Tibial nerve (tissue), 4 donors: ENCODE measurements at regions not wholly inside any gene's neighbourhood (a gene's known extent, or its start where the extent isn't known, plus 50 kb on each side); places are given as distances from the start of the nearest gene placed in this dataset.

ENCODE experiments used
- DNase-seq, 2 donors: peaks; one replicate each; pipeline ENCODE4 v3.0.0-alpha.2; 2019; ENCODE audit warnings: low spot score in 2 of 2
- H3K27ac ChIP-seq, 4 donors: fragments of 200-600 bp; sonication (generic) in 3 of 4; one replicate each; pipeline ENCODE4 v1.5.1; 2017 to 2019; ENCODE audit warnings: mild to moderate bottlenecking in 1 of 4
- H3K27me3 ChIP-seq, 2 donors: fragments of 200-600 bp; sonication (generic) in 1 of 2; one replicate each; pipeline versions ENCODE4 v1.5.1 to v1.6.0; 2017 to 2019
- H3K36me3 ChIP-seq, 3 donors: fragments of 200-600 bp; sonication (generic); one replicate each; pipeline ENCODE4 v1.5.1; 2018 to 2019
- H3K4me1 ChIP-seq, 4 donors: fragments of 200-600 bp; sonication (generic) in 3 of 4; one replicate each; pipeline ENCODE4 v1.5.1; 2017 to 2019
- H3K4me3 ChIP-seq, 4 donors: fragments of 200-600 bp; sonication (generic) in 3 of 4; one replicate each; pipeline ENCODE4 v1.5.1; 2017 to 2019; ENCODE audit warnings: mild to moderate bottlenecking in 1 of 4, moderate library complexity in 1 of 4
- H3K9me3 ChIP-seq, 4 donors: fragments of 200-600 bp; sonication (generic) in 3 of 4; one replicate each; pipeline ENCODE4 v1.5.1; 2017 to 2019
- EP300 ChIP-seq, 2 donors: sonication (generic); formaldehyde crosslinking; IDR thresholded peaks; one replicate each; pipeline ENCODE4 v1.6.1; 2017; ENCODE audit warnings: antibody characterized with exemption in 2 of 2, mild to moderate bottlenecking in 1 of 2
- POLR2A ChIP-seq, 2 donors: fragments of 450-650 bp; IDR thresholded peaks; one replicate each; pipeline ENCODE4 v1.6.1; 2017; ENCODE audit warnings: antibody characterized with exemption in 2 of 2, mild to moderate bottlenecking in 2 of 2, moderate library complexity in 2 of 2
- WGBS, 2 donors: methylation state at CpG; one replicate each; pipeline ENCODE4 v1.1.5; 2018; 5-methylcytosine and 5-hydroxymethylcytosine counted together
- TF ChIP-seq, protein P1 (sequence below), 5 experiments: fragments of 200-600 bp in 3 of 5; fragments of 450-650 bp in 2 of 5; sonication (generic) in 3 of 5; IDR thresholded peaks; one replicate each; pipeline ENCODE4 v1.5.1; 2016 to 2019; ENCODE audit warnings: antibody characterized with exemption in 5 of 5, mild to moderate bottlenecking in 3 of 5, moderate library complexity in 2 of 5

GRCh38 chr12:29880987-29881386, 97.2 kb upstream of the TMTC1 start:
- Histone ChIP-seq H3K9me3 (peaks cover 0 to 9% (median 0%) of the 10 kb centered on the region in 4 donors), H3K36me3 (no peaks in the 10 kb centered on the region), H3K27me3 (no peaks in the 10 kb centered on the region), H3K4me1 (peaks cover 0 to 12% (median 0%) of the 10 kb centered on the region in 4 donors), H3K4me3 (no peak overlapping the region), H3K27ac (no peak overlapping the region)
- DNase-seq: no peak
- TF ChIP-seq POLR2A (IDR thresholded peaks at IDR 0.05) (no peak), EP300 (IDR thresholded peaks at IDR 0.05) (no peak)
- TF ChIP-seq, protein P1, sequence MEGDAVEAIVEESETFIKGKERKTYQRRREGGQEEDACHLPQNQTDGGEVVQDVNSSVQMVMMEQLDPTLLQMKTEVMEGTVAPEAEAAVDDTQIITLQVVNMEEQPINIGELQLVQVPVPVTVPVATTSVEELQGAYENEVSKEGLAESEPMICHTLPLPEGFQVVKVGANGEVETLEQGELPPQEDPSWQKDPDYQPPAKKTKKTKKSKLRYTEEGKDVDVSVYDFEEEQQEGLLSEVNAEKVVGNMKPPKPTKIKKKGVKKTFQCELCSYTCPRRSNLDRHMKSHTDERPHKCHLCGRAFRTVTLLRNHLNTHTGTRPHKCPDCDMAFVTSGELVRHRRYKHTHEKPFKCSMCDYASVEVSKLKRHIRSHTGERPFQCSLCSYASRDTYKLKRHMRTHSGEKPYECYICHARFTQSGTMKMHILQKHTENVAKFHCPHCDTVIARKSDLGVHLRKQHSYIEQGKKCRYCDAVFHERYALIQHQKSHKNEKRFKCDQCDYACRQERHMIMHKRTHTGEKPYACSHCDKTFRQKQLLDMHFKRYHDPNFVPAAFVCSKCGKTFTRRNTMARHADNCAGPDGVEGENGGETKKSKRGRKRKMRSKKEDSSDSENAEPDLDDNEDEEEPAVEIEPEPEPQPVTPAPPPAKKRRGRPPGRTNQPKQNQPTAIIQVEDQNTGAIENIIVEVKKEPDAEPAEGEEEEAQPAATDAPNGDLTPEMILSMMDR (IDR thresholded peaks at IDR 0.05): no peak
- WGBS, 2 donors: 81 to 83% methylated on average over 3 of the region's 3 CpGs

GRCh38 chr12:29879606-29880308, 96.0 kb upstream of the TMTC1 start:
- Histone ChIP-seq H3K4me1 (peaks cover 0 to 12% (median 0%) of the 10 kb centered on the region in 4 donors), H3K27me3 (no peaks in the 10 kb centered on the region)
- 83 to 88% methylated on average over 4 of the region's 4 CpGs for WGBS, 2 donors

DNA sequence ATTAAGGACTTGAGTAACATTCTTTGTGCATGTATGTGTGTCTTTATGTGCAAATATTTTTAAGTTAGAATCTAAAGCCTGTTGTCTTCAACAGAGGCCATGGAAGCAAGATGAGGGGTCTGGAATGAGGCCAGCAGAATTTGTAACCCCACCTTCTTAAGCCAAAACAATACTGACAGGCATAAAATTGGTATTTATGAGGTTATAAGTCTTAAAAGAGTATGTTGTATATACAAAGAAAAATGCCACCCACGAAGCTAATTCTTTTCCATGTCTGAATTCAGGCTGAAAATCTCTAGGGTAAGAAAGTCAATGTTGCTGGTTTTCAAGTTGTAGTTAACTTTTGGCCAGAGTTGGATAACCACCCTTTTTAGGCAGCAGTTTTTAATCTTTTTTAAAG, 86.2 kb upstream of the TMTC1 start:
- TF ChIP-seq, protein P1 (IDR thresholded peaks at IDR 0.05): no peak
- no peak for TF ChIP-seq EP300 (IDR thresholded peaks at IDR 0.05)
- TF ChIP-seq POLR2A (IDR thresholded peaks at IDR 0.05): no peak
- WGBS, 2 donors: 36 to 38% methylated on average over 1 of the region's 1 CpG

More at GRCh38 chr12:29879606-29880308, 96.0 kb upstream of the TMTC1 start:
- Histone ChIP-seq H3K9me3 (peaks cover 0 to 9% (median 0%) of the 10 kb centered on the region in 4 donors), H3K36me3 (no peaks in the 10 kb centered on the region), H3K4me3 (no peak overlapping the region), H3K27ac (no peak overlapping the region)
- no peak for DNase-seq
- TF ChIP-seq POLR2A (IDR thresholded peaks at IDR 0.05) (no peak), EP300 (IDR thresholded peaks at IDR 0.05) (no peak)
- TF ChIP-seq, protein P1 (IDR thresholded peaks at IDR 0.05): no peak

GRCh38 chr12:29867823-29868222, 84.1 kb upstream of the TMTC1 start:
- Histone ChIP-seq H3K4me3 (no peak overlapping the region), H3K27ac (no peak overlapping the region), H3K9me3 (no peaks in the 10 kb centered on the region), H3K36me3 (no peaks in the 10 kb centered on the region), H3K4me1 (peaks cover 0 to 7% (median 0%) of the 10 kb centered on the region in 4 donors), H3K27me3 (no peaks in the 10 kb centered on the region)
- no peak for DNase-seq
- TF ChIP-seq EP300 (IDR thresholded peaks at IDR 0.05) (no peak), POLR2A (IDR thresholded peaks at IDR 0.05) (no peak)
- TF ChIP-seq, protein P1 (IDR thresholded peaks at IDR 0.05): no peak
- 89 to 94% methylated on average over 6 of the region's 6 CpGs for WGBS, 2 donors

More for the DNA sequence above, 86.2 kb upstream of the TMTC1 start:
- no peaks in the 10 kb centered on the region for H3K36me3 ChIP-seq
- H3K4me1 ChIP-seq: peaks cover 0 to 7% (median 0%) of the 10 kb centered on the region in 4 donors
- H3K27me3 ChIP-seq: no peaks in the 10 kb centered on the region
- no peak for DNase-seq
- no peak overlapping the region for H3K4me3 ChIP-seq
- H3K9me3 ChIP-seq: no peaks in the 10 kb centered on the region
- H3K27ac ChIP-seq: no peak overlapping the region

DNA sequence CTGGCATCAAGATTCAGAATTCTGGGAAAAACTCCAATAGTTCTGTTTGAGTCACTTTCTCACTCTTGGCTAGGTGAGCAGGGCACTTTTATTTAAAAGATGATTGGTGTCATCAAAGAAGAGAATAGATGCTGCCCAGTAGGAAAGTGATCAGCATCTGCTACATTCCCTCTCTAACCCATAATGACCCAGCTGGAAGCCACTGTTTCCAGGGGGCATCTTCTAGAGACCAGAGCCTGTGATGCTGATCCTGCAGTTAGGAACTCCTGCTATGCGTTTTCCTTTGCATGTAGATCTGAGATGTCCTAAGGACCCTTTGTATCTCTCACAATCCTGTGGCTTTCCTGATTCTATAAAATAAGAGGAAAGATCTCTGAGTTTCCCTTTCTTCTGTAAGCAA, 79.9 kb upstream of the TMTC1 start:
- H3K27me3 ChIP-seq: no peaks in the 10 kb centered on the region
- no peaks in the 10 kb centered on the region for H3K9me3 ChIP-seq
- DNase-seq: no peak
- TF ChIP-seq, protein P1 (IDR thresholded peaks at IDR 0.05): no peak
- TF ChIP-seq EP300 (IDR thresholded peaks at IDR 0.05) (no peak), POLR2A (IDR thresholded peaks at IDR 0.05) (no peak)
- 39 to 68% methylated on average over 1 of the region's 1 CpG for WGBS, 2 donors
- no peaks in the 10 kb centered on the region for H3K4me1 ChIP-seq
- no peak overlapping the region for H3K4me3 ChIP-seq
- H3K27ac ChIP-seq: no peak overlapping the region
- H3K36me3 ChIP-seq: no peaks in the 10 kb centered on the region
